ENCODE measurements at regions not wholly inside any gene's neighbourhood (a gene's known extent, or its start where the extent isn't known, plus 50 kb on each side); places are given as distances from the start of the nearest gene placed in this dataset.

DNA sequence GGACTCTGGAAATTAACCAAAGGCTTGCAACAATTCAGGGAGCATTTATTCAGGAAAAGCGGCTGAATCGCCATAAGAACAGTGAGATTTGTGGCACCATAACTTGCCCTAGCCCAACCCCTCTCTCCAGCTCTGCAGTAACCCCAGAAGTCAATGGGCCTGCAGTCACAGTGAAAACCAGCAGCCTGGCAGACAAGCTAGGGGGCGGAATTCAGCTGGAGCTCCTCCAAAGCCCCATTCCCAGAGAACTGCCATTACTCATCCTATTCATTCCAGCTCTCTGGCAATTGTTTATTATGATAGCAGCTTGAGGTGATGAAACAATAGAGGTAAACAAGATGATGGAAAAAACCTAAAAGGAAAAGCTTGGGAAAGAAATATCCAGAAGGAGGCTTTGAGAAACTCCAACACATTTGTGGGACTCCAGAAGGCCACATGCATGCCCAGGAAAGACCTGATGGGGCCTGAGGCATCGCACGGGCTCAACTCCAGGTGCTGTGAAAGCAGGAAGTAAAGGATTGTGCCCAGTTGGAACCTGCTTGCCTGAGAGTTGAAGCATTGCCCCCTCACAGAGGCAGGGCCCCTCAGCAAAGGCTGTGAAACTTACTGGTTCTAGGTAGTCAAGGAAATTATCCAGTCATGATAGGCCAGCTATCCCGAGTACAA, 126.7 kb downstream of the TWIST2 start:
- Histone ChIP-seq H3K27ac (replicated peaks) (no peak overlapping the region), H3K36me3 (no peaks in the 10 kb centered on the region), H3K4me3 (no peak overlapping the region), H3K9me3 (replicated peaks) (peaks cover 27% of the 10 kb centered on the region), H3K27me3 (ENCODE audit: low read depth) (peaks cover 38% of the 10 kb centered on the region), H3K4me1 (no peaks in the 10 kb centered on the region)
- intact Hi-C loops (cut with micrococcal nuclease), result no loop called here
- TF ChIP-seq, protein P1, sequence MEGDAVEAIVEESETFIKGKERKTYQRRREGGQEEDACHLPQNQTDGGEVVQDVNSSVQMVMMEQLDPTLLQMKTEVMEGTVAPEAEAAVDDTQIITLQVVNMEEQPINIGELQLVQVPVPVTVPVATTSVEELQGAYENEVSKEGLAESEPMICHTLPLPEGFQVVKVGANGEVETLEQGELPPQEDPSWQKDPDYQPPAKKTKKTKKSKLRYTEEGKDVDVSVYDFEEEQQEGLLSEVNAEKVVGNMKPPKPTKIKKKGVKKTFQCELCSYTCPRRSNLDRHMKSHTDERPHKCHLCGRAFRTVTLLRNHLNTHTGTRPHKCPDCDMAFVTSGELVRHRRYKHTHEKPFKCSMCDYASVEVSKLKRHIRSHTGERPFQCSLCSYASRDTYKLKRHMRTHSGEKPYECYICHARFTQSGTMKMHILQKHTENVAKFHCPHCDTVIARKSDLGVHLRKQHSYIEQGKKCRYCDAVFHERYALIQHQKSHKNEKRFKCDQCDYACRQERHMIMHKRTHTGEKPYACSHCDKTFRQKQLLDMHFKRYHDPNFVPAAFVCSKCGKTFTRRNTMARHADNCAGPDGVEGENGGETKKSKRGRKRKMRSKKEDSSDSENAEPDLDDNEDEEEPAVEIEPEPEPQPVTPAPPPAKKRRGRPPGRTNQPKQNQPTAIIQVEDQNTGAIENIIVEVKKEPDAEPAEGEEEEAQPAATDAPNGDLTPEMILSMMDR (IDR thresholded peaks at IDR 0.05; ENCODE audit: borderline replicate concordance), result no peak
- DNase-seq, result no peak

DNA sequence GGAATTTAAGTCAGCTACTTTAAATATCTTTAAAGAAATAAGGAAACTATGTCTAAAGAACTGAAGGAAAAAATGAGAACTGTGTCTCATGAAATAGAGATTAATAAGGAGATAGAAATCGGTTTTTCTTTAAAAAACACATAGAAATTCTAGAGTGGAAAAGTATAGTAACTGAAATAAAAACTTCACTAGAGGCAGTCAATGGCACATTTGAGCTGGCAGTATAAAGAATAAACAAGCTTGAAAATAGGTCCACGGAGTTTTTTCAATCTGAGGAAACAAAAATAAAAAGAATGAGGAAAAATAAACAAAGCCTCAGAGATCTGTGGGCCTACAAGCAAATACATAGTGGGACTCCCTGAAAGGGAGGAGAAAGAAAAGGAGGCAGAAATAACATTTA, 127.5 kb downstream of the TWIST2 start:
- TF ChIP-seq, protein P1 (IDR thresholded peaks at IDR 0.05; ENCODE audit: borderline replicate concordance), result no peak
- Histone ChIP-seq H3K9me3 (replicated peaks) (peaks cover 27% of the 10 kb centered on the region), H3K27ac (replicated peaks) (no peak overlapping the region), H3K27me3 (ENCODE audit: low read depth) (peaks cover 30% of the 10 kb centered on the region), H3K36me3 (no peaks in the 10 kb centered on the region), H3K4me1 (no peaks in the 10 kb centered on the region), H3K4me3 (no peak overlapping the region)
- no peak for DNase-seq
- intact Hi-C loops (cut with micrococcal nuclease), result no loop called here

DNA sequence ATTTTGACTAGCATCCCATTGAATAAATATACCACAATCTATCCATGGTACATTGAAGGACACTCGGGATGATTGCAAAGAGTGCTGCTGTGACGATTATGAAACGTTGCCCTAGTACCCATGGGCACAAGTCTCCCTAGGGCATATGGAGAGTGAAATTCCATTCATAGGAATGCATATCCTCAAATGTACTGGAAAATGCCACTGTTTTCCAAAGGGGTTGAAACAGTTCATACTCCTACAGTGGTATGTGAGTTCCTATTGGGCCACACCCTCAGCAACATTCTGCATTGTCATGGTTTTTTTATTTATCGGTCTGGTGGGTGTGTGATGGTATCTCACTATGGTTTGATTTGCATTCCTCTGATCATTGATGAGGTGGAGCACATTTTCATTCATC, 130.6 kb downstream of the TWIST2 start:
- intact Hi-C loops (cut with micrococcal nuclease), result no loop called here
- no peak overlapping the region for H3K4me3 ChIP-seq
- peaks cover 4% of the 10 kb centered on the region for H3K27me3 ChIP-seq (ENCODE audit: low read depth)
- H3K36me3 ChIP-seq, result no peaks in the 10 kb centered on the region
- TF ChIP-seq, protein P1 (IDR thresholded peaks at IDR 0.05; ENCODE audit: borderline replicate concordance), result no peak
- no peak overlapping the region for H3K27ac ChIP-seq (replicated peaks)
- no peak for DNase-seq
- H3K4me1 ChIP-seq, result no peaks in the 10 kb centered on the region
- peaks cover 27% of the 10 kb centered on the region for H3K9me3 ChIP-seq (replicated peaks)

DNA sequence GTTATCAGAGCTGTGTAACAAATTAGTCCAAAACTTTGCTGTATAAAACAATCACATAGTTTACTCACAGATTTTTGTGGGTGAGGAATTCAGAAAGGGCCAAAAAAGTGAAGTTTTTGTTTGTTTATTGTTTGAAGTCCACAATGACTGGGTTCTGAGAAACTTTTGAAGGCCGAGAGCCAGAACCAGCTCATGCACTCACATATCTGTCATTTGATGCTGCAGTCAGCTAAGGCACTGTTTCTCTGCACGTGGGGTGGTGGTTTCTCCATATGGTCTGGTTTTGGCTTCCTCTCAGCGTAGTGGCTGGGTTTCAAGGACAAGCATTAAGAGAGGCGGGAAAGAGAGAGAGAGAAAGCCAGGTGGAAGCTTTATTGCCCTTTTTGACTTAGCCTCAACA, 131.8 kb downstream of the TWIST2 start:
- H3K27ac ChIP-seq (replicated peaks), result no peak overlapping the region
- H3K4me3 ChIP-seq, result no peak overlapping the region

DNA sequence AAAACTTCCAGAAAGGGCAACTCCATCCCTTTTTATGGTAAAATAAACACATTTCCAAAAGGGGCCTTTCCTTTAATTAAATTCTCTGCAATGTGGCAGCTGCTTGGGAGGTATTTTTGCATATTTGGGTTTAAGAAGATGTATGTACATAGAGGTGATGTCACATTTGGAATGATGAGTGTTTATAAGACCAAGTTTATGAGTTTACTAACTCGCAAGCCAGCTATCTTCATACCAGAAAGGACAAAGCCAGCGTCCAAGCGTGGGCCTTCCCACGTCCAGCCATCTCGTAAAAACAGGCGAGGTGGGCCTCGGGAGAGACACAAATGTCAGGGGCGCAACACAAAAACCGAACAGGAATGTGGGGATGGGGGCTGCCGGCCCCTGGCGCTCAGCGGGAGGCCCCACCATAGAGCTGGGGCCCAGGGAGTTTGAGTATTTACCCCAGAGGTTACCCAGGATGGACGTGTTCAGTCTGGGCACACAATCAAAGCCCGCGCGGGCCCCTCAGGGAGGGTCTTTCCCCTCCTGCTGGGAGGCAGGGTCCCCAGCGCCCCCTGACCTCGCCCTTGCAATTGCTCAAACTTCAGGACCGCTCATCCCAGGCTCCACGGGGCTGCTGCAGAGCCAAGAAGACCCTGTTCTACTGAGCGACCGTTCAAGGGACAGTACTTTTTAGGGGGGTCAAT, 137.3 kb downstream of the TWIST2 start:
- H3K27ac ChIP-seq (replicated peaks), result no peak overlapping the region
- no peak overlapping the region for H3K4me3 ChIP-seq
- H3K36me3 ChIP-seq, result no peaks in the 10 kb centered on the region
- intact Hi-C loops (cut with micrococcal nuclease), result no loop called here
- TF ChIP-seq, protein P1 (IDR thresholded peaks at IDR 0.05; ENCODE audit: borderline replicate concordance), result no peak
- DNase-seq, result no peak
- no peaks in the 10 kb centered on the region for H3K9me3 ChIP-seq (replicated peaks)
- no peaks in the 10 kb centered on the region for H3K4me1 ChIP-seq
- H3K27me3 ChIP-seq (ENCODE audit: low read depth), result peaks cover 51% of the 10 kb centered on the region

More for the DNA sequence above, 131.8 kb downstream of the TWIST2 start:
- intact Hi-C loops (cut with micrococcal nuclease), result no loop called here
- no peaks in the 10 kb centered on the region for H3K36me3 ChIP-seq
- no peaks in the 10 kb centered on the region for H3K4me1 ChIP-seq
- TF ChIP-seq, protein P1 (IDR thresholded peaks at IDR 0.05; ENCODE audit: borderline replicate concordance), result no peak
- H3K27me3 ChIP-seq (ENCODE audit: low read depth), result peaks cover 10% of the 10 kb centered on the region
- peaks cover 27% of the 10 kb centered on the region for H3K9me3 ChIP-seq (replicated peaks)
- DNase-seq, result no peak

Data from left ventricle myocardium inferior (tissue), 1 donor.